ENCODE measurements at regions not wholly inside any gene's neighbourhood (a gene's known extent, or its start where the extent isn't known, plus 50 kb on each side); places are given as distances from the start of the nearest gene placed in this dataset.
"Not testable (repeated sequence)": the region's sequence is repeated elsewhere in the genome, so short reads cannot be mapped to it uniquely, and the experiment has no call there.

GRCh38 chr2:44051593-44052347 is 56.0 kb upstream of the LRPPRC start:
- DNase-seq = no peak

DNA sequence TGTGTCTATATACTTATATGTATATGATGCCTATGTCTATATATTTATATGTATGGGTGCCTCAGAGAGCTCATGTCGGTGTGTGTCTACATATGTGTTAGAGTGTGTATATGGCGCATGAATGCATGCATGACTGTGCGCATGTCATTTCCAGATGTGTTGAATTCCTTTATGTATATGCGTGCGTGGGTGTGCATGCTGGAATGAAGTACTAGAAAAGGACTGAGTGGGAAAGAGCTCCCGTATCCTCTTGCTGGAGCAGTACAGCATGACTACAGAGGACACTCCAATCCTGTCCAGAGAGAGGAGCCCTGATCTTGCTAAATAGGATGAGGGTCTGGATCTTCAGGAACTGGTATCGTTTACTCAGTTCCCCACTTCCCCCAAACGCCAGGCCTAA is 56.8 kb upstream of the LRPPRC start:
- DNase-seq = no peak

DNA sequence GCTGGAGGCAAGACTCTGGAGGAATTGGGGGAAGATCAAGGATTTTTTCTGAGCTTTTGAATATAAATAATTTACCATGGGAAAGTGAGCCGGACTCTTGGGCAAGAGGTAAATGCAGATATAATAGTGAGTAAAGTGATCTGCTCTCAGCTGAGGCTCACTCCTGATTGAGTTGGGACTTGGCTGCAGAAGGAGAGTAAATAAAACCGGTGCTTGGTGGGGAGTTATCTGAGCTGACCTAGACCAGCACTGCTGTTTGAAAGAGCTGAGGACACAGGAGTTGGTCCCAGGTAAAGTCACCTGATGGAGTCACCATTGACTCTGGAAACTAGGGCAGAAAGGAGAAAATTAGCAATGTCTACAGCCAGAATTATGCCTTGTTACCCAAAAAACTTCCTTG is 57.3 kb upstream of the LRPPRC start:
- no peak for DNase-seq

DNA sequence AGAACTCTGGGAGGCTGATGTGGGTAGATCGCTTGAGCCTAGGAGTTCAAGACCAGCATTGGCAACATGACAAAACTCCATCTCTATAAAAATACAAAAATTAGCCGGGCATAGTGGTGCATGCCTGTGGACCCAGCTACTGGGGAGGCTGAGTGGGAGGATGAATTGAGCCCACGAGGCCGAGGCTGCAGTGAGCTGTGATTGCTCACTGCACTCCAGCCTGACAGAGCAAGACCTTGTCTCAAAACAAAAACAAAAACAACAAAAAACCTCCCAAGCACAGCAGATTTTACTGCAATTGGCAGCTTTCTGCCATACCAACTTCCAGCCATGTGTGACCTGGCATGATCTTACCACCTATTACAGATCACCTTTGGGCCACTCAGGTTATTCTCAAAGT is 57.7 kb upstream of the LRPPRC start:
- DNase-seq = no peak

DNA sequence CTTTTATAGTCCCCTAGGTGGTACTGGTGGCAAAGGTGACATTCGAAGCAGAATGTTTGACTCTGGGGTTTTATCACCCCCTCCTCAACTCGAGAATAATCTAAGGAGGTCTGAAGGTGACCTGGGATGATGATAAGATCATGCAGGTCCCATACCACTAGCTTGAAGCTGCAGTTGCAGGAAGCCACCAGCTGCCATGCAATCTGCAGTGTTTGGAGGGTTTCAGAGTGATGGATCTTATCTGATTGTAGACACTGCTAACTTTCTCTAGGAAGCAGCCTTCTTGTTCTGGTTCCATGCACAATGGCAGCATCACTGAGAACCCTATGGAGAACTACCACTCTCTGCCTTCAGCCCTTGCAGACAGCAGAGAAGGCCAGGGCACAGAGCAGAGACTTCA is 59.4 kb upstream of the LRPPRC start:
- DNase-seq = no peak

DNA sequence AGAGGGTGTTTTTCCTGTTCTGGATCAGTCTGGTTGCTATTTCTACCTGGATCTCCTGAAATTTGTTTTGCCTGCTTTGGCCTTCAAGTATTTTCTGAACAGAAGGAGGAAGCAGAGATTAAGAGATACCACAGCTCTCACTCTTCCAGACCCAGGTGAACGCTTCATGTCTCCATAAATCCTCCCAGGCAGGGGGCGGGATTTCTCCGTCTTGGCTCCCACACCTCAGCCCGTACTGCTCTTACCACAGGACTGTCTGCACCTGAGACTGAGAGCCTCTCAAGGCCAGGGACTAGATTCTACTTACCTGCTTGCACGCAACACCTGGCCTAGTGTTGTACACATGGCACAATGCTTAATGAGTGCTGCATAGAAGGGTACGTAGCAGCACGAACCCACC is 59.9 kb upstream of the LRPPRC start:
- no peak for DNase-seq

- DNase-seq = no peak
These were observed 61.2 kb upstream of the LRPPRC start for GRCh38 chr2:44056947-44057346.

DNA sequence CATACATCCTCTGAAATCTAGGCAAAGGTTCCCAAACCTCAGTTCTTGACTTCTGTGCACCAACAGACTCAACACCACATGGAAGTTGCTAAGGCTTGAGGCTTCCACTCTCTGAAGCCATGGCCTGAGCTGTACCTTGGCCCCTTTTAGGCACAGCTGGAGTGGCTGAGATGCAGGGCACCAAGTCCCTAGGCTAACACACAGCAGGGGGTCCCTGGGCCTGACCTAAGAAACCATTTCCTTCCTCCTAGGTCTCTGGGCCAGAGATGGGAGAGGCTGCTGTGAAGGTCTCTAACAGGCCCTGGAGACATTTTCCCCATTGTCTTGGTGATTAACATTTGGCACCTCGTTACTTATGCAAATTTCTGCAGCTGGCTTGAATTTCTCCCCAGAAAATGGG is 64.5 kb upstream of the LRPPRC start:
- DNase-seq = not testable (repeated sequence)

DNA sequence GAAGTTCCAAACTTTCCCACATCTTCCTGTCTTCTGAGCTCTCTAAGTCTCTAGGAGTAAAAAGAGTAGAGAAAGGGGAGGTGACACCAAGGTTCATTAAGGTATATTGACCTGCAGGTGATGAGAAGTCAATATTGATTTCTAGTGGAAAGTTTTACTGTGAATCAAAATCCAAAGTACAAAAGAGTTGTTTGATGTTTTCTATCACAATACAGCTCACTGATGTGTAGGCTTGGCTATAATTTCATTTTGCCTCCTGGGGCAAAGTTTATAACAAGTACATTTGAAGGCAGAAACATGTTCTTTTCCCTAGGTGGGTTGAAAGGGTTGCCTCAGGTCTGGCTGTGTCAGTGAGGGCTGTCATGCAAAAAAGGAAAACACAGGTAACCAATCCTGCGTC is 65.2 kb upstream of the LRPPRC start:
- DNase-seq = no peak

- DNase-seq = no peak
These were observed 65.7 kb upstream of the LRPPRC start for GRCh38 chr2:44061469-44061868.

GRCh38 chr2:44061876-44062275 is 66.1 kb upstream of the LRPPRC start:
- DNase-seq = no peak

GRCh38 chr2:44063033-44063432 is 67.2 kb upstream of the LRPPRC start:
- no peak for DNase-seq

DNA sequence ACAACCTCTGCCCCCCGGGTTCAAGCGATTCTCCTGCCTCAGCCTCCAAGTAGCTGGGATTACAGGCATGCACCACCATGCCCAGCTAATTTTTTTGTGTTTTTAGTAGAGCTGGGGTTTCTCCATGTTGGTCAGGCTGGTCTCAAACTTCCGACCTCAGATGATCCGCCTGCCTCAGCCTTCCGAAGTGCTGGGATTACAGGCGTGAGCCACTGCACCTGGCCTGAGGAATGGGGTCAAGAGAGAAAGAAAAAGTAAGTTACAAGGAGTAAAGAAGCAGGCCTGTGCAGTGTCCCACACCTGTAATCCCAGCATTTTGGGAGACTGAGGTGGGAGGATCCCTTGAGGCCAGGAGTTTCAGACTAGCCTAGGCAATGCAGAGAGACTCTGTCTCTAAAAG is 68.5 kb upstream of the LRPPRC start:
- not testable (repeated sequence) for DNase-seq

DNA sequence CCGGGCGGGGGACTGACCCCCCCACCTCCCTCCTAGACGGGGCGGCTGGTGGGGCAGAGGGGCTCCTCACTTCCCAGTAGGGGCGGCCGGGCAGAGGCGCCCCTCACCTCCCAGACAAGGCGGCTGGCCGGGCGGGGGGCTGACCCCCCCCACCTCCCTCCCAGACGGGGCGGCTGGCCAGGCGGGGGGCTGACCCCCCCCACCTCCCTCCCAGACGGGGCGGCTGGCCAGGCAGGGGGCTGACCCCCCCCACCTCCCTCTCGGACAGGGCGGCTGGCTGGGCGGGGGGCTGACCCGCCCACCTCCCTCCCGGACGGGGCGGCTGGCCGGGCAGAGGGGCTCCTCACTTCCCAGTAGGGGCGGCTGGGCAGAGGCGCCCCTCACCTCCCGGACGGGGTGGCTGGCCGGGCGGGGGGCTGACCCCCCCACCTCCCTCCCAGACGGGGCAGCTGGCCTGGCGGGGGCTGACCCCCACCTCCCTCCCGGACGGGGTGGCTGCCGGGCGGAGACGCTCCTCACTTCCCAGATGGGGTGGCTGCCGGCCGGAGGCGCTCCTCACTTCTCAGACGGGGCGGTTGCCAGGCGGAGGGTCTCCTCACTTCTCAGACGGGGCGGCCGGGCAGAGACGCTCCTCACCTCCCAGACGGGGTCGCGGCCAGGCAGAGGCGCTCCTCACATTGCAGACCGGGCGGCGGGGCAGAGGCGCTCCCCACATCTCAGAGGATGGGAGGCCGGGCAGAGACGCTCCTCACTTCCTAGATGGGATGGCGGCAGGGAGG is 71.4 kb upstream of the LRPPRC start:
- not testable (repeated sequence) for DNase-seq

DNA sequence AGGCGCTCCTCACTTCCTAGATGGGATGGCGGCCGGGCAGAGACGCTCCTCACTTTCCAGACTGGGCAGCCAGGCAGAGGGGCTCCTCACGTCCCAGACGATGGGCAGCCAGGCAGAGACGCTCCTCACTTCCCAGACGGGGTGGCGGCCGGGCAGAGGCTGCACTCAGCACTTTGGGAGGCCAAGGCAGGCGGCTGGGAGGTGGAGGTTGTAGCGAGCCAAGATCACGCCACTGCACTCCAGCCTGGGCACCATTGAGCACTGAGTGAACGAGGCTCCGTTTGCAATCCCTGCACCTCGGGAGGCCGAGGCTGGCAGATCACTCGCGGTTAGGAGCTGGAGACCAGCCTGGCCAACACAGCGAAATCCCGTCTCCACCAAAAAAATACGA is 72.0 kb upstream of the LRPPRC start:
- not testable (repeated sequence) for DNase-seq

- no peak for DNase-seq
These were observed 75.8 kb upstream of the LRPPRC start for GRCh38 chr2:44071454-44072046.

GRCh38 chr2:44073667-44074066 is 77.9 kb upstream of the LRPPRC start:
- not testable (repeated sequence) for DNase-seq

- DNase-seq = not testable (repeated sequence)
These were observed 79.0 kb upstream of the LRPPRC start for GRCh38 chr2:44074795-44075194.

- DNase-seq = no peak
These were observed 79.8 kb upstream of the LRPPRC start for GRCh38 chr2:44075541-44075940.

DNA sequence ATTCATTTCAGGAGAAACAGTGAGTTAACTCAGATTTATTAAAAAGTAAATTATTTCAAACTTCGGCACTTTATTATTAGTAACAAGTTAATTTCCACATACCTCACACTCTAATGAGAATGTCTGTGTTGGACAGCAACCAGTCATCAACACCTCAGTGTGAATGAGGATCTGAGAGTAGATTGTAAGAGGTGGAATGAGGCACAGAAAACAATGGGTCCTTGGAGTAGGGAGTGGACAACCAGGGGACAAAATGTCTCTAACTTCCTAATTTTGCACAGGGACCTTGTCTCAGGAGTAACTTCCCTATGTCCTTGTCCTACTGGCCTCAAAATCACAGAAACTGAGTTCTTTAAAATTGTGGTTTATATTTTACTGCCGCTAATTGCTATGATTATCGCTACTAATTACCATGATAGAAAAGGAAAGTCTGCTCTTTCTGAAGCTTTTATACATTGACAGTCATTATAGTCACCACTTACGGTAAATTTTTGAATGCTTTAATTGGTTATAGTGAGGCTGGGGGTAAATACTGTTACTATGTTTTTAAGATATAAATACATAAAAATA is 82.2 kb upstream of the LRPPRC start:
- DNase-seq = no peak

- no peak for DNase-seq
These were observed 83.9 kb upstream of the LRPPRC start for GRCh38 chr2:44079686-44080085.

GRCh38 chr2:44083054-44083453 is 85.6 kb upstream of the PPM1B start:
- DNase-seq = no peak

- DNase-seq = no peak
These were observed 83.8 kb upstream of the PPM1B start for GRCh38 chr2:44084850-44085249.

DNA sequence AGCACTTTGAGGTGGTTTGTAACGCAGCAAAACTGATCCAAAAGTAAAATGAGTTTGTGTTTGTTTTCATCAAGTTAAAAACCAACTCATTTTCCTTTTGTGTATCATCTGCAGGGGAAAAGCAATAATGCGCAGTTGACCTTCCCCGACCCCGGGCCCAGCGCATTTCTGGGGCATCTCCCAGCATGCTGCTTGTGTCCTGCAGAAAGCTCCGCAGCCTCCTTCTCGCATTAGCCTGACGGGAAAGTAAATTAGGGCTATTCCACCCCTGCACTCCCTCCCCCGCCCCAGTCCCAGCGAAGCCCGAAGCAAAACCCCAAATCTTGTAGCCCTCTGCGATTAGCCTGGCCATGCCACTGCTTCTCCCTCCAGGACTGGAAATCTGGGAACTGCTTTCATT is 82.0 kb upstream of the PPM1B start:
- no peak for DNase-seq

Measured in activated naive CD4-positive, alpha-beta T cell treated with Interleukin-2 at 50 U/mL for 16 hours (primary cell).